AG09319 (cell line): ENCODE measurements at regions not wholly inside any gene's neighbourhood (a gene's known extent, or its start where the extent isn't known, plus 50 kb on each side); places are given as distances from the start of the nearest gene placed in this dataset.
"Not testable (repeated sequence)": the region's sequence is repeated elsewhere in the genome, so short reads cannot be mapped to it uniquely, and the experiment has no call there.

Source experiments
- DNase-seq: peaks from one replicate; pipeline ENCODE4 v3.0.0-alpha.2; 2010; ENCODE audit warnings: low read depth; ENCODE audit errors: extremely low read depth
- TF ChIP-seq, protein P1 (sequence below): IDR thresholded peaks from 2 replicates; pipeline ENCODE4 v1.5.1; 2011; ENCODE audit warnings: low read depth, mild to moderate bottlenecking, inconsistent platforms, low read length, moderate library complexity

DNA sequence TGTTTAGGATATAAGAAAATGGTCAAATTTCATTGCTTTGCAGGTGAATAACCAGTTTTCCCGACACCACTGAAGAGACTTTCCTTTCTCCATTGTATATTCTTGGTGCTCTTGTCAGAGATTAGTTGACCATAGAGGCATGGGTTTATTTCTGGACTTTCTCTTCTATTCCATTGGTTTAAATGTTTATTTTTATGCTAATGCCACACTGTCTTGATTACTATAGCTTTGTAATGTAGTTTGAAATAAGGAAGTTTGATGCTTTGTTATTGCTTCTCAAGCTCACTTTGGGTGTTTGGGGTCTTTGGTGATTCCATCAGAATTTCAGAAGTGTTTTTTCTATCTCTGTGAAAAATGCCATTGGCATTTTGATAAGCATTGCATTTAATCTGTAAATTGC is 190.0 kb upstream of the SPRY2 start:
- TF ChIP-seq, protein P1, sequence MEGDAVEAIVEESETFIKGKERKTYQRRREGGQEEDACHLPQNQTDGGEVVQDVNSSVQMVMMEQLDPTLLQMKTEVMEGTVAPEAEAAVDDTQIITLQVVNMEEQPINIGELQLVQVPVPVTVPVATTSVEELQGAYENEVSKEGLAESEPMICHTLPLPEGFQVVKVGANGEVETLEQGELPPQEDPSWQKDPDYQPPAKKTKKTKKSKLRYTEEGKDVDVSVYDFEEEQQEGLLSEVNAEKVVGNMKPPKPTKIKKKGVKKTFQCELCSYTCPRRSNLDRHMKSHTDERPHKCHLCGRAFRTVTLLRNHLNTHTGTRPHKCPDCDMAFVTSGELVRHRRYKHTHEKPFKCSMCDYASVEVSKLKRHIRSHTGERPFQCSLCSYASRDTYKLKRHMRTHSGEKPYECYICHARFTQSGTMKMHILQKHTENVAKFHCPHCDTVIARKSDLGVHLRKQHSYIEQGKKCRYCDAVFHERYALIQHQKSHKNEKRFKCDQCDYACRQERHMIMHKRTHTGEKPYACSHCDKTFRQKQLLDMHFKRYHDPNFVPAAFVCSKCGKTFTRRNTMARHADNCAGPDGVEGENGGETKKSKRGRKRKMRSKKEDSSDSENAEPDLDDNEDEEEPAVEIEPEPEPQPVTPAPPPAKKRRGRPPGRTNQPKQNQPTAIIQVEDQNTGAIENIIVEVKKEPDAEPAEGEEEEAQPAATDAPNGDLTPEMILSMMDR = no peak
- DNase-seq = no peak

GRCh38 chr13:80530191-80530590 is 189.3 kb upstream of the SPRY2 start:
- DNase-seq = no peak
- TF ChIP-seq, protein P1 = no peak

- DNase-seq = no peak
- TF ChIP-seq, protein P1 = no peak
Measured at GRCh38 chr13:80529734-80530133, 188.8 kb upstream of the SPRY2 start.

DNA sequence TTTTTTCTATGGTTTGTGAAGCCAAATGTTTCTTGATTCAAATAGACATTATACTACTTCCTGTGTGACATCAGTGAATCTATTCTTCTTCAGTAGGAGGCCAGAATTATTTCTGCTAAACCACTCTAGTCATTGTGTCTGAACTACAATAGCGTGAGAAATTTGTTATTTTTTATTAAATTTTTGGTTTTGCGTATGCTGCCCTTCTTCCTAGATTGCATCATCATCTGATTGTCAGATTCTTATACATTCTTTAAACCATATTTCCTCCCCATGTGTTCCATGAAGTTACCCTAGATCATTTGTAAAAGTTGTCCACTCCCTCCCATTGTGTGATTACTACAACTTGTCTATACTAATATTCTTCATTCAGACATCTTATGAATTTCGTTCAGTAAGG is 187.8 kb upstream of the SPRY2 start:
- TF ChIP-seq, protein P1 = no peak
- no peak for DNase-seq

GRCh38 chr13:80527400-80527799 is 186.5 kb upstream of the SPRY2 start:
- no peak for DNase-seq
- TF ChIP-seq, protein P1 = no peak

- no peak for DNase-seq
- TF ChIP-seq, protein P1 = no peak
Measured at GRCh38 chr13:80524447-80525215, 183.7 kb upstream of the SPRY2 start.

DNA sequence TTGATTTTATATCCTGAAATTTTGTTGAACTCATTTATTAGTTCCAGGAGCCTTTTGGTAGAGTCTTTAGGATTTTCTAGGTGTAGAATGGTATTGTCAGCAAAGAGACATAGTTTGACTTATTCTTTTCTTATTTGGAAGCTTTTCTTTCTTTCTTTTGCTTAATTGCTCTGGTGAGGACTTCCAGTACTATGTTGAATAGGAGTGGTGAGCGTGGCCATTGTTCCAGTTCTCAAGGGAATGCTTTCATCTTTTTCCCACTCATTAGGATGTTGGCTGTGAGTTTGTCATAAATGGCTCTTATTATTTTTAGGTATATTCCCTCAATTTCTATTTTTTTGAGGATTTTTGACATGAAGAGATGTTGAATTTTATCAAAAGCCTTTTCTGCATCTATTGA is 182.2 kb upstream of the SPRY2 start:
- DNase-seq = no peak
- TF ChIP-seq, protein P1 = no peak

DNA sequence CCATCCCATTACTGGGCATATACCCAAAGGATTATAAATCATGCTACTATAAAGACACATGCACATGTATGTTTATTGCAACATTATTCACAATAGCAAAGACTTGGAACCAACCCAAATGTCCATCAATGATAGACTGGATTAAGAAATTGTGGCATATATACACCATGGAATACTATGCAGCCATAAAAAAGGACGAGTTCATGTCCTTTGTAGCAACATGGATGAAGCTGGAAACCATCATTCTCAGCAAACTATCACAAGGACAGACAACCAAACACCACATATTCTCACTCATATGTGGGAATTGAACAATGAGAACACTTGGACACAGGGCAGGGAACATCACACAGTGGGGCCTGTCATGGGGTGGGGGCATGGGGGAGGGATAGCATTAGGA is 181.5 kb upstream of the SPRY2 start:
- not testable (repeated sequence) for DNase-seq
